Myocyte (in vitro differentiated cells): ENCODE measurements at regions not wholly inside any gene's neighbourhood (a gene's known extent, or its start where the extent isn't known, plus 50 kb on each side); places are given as distances from the start of the nearest gene placed in this dataset.
A peak's percentile ranks its signal among the peaks of the same experiment; 100 is the strongest.
"Not testable (repeated sequence)": the region's sequence is repeated elsewhere in the genome, so short reads cannot be mapped to it uniquely, and the experiment has no call there.

Source experiments
- DNase-seq: peaks from one replicate; pipeline ENCODE4 v3.0.0-alpha.2; 2012; ENCODE audit warnings: low read depth

- DNase-seq: no peak
Observed at GRCh38 chr14:55891692-55892091, 226.5 kb upstream of the PELI2 start.

- peak; percentile 11 for DNase-seq
Observed at GRCh38 chr14:55892906-55893305, 225.3 kb upstream of the PELI2 start.

GRCh38 chr14:55893705-55894104, 224.5 kb upstream of the PELI2 start:
- no peak for DNase-seq

- no peak for DNase-seq
Observed at GRCh38 chr14:55897031-55897430, 221.2 kb upstream of the PELI2 start.

- DNase-seq: no peak
Observed at GRCh38 chr14:55898938-55899337, 219.3 kb upstream of the PELI2 start.

GRCh38 chr14:55899531-55899930, 218.7 kb upstream of the PELI2 start:
- no peak for DNase-seq

GRCh38 chr14:55900749-55901148, 217.5 kb upstream of the PELI2 start:
- no peak for DNase-seq

- no peak for DNase-seq
Observed at GRCh38 chr14:55901291-55901690, 216.9 kb upstream of the PELI2 start.

GRCh38 chr14:55902241-55902640, 216.0 kb upstream of the PELI2 start:
- no peak for DNase-seq

GRCh38 chr14:55904086-55904485, 214.1 kb upstream of the PELI2 start:
- DNase-seq: peak; percentile 31

- no peak for DNase-seq
Observed at GRCh38 chr14:55908106-55908505, 210.1 kb upstream of the PELI2 start.

- no peak for DNase-seq
Observed at GRCh38 chr14:55909879-55910278, 208.3 kb upstream of the PELI2 start.

GRCh38 chr14:55910601-55911243, 207.5 kb upstream of the PELI2 start:
- no peak for DNase-seq

- no peak for DNase-seq
Observed at GRCh38 chr14:55911776-55912175, 206.4 kb upstream of the PELI2 start.

- DNase-seq: no peak
Observed at GRCh38 chr14:55912344-55912743, 205.9 kb upstream of the PELI2 start.

- peak; percentile 31 for DNase-seq
Observed at GRCh38 chr14:55913324-55914025, 204.7 kb upstream of the PELI2 start.

- DNase-seq: peak; percentile 14
Observed at GRCh38 chr14:55914771-55915170, 203.4 kb upstream of the PELI2 start.

- no peak for DNase-seq
Observed at GRCh38 chr14:55915456-55915855, 202.8 kb upstream of the PELI2 start.

GRCh38 chr14:55919800-55920199, 198.4 kb upstream of the PELI2 start:
- DNase-seq: not testable (repeated sequence)

GRCh38 chr14:55921511-55921910, 196.7 kb upstream of the PELI2 start:
- DNase-seq: peak; percentile 18

GRCh38 chr14:55926007-55926406, 192.2 kb upstream of the PELI2 start:
- DNase-seq: no peak

GRCh38 chr14:55927028-55927427, 191.2 kb upstream of the PELI2 start:
- DNase-seq: no peak

GRCh38 chr14:55928276-55928675, 189.9 kb upstream of the PELI2 start:
- no peak for DNase-seq
